ENCODE measurements at regions not wholly inside any gene's neighbourhood (a gene's known extent, or its start where the extent isn't known, plus 50 kb on each side); places are given as distances from the start of the nearest gene placed in this dataset.

GRCh38 chr15:70339571-70340493, 242.1 kb upstream of the TLE3 start:
- DNase-seq (ENCODE audit: low spot score in 2 of 2), result no peak
- ATAC-seq, result no peak
- Mint-ChIP-seq H3K9me3 (peaks cover 9 to 13% of the 10 kb centered on the region in 2 donors), H3K27ac (no peak overlapping the region), H3K36me3 (peaks cover 7 to 9% of the 10 kb centered on the region in 2 donors)

GRCh38 chr15:70337277-70338186, 239.8 kb upstream of the TLE3 start:
- H3K36me3 Mint-ChIP-seq, result peaks cover 7 to 20% of the 10 kb centered on the region in 2 donors
- H3K27ac Mint-ChIP-seq, result peak overlapping the region in 1 of 2 donors; percentile 37
- peaks cover 20 to 22% of the 10 kb centered on the region in 2 donors for H3K9me3 Mint-ChIP-seq
- ATAC-seq (no peak), DNase-seq (ENCODE audit: low spot score in 2 of 2) (no peak)

- H3K36me3 Mint-ChIP-seq, result peaks cover 7 to 20% of the 10 kb centered on the region in 2 donors
- H3K9me3 Mint-ChIP-seq, result peaks cover 22 to 24% of the 10 kb centered on the region in 2 donors
- H3K27ac Mint-ChIP-seq, result no peak overlapping the region
- no peak for DNase-seq (ENCODE audit: low spot score in 2 of 2)
- no peak for ATAC-seq
Observed at GRCh38 chr15:70336425-70337009, 238.8 kb upstream of the TLE3 start.

GRCh38 chr15:70334286-70334685, 236.6 kb upstream of the TLE3 start:
- DNase-seq (ENCODE audit: low spot score in 2 of 2) (no peak), ATAC-seq (no peak)
- no peak overlapping the region for H3K27ac Mint-ChIP-seq
- peaks cover 7 to 20% of the 10 kb centered on the region in 2 donors for H3K36me3 Mint-ChIP-seq
- H3K9me3 Mint-ChIP-seq, result peaks cover 22 to 30% of the 10 kb centered on the region in 2 donors

GRCh38 chr15:70329179-70329578, 231.5 kb upstream of the TLE3 start:
- no peak for ATAC-seq
- H3K36me3 Mint-ChIP-seq, result peaks cover 0 to 6% of the 10 kb centered on the region in 2 donors
- no peak overlapping the region for H3K27ac Mint-ChIP-seq
- peaks cover 5 to 17% of the 10 kb centered on the region in 2 donors for H3K9me3 Mint-ChIP-seq
- no peak for DNase-seq (ENCODE audit: low spot score in 2 of 2)

GRCh38 chr15:70328679-70329115, 231.0 kb upstream of the TLE3 start:
- Mint-ChIP-seq H3K36me3 (peaks cover 0 to 2% of the 10 kb centered on the region in 2 donors), H3K27ac (no peak overlapping the region), H3K9me3 (peaks cover 2 to 14% of the 10 kb centered on the region in 2 donors)
- ATAC-seq, result no peak
- DNase-seq (ENCODE audit: low spot score in 2 of 2), result no peak

GRCh38 chr15:70327856-70328678, 230.3 kb upstream of the TLE3 start:
- ATAC-seq (no peak), DNase-seq (ENCODE audit: low spot score in 2 of 2) (no peak)
- no peaks in the 10 kb centered on the region for H3K36me3 Mint-ChIP-seq
- peaks cover 0 to 11% of the 10 kb centered on the region in 2 donors for H3K9me3 Mint-ChIP-seq
- H3K27ac Mint-ChIP-seq, result no peak overlapping the region

GRCh38 chr15:70327328-70327855, 229.7 kb upstream of the TLE3 start:
- no peak for DNase-seq (ENCODE audit: low spot score in 2 of 2)
- Mint-ChIP-seq H3K27ac (no peak overlapping the region), H3K9me3 (peaks cover 0 to 9% of the 10 kb centered on the region in 2 donors), H3K36me3 (no peaks in the 10 kb centered on the region)
- ATAC-seq, result no peak

- no peaks in the 10 kb centered on the region for H3K36me3 Mint-ChIP-seq
- H3K27ac Mint-ChIP-seq, result no peak overlapping the region
- DNase-seq (ENCODE audit: low spot score in 2 of 2) (no peak), ATAC-seq (no peak)
- no peaks in the 10 kb centered on the region for H3K9me3 Mint-ChIP-seq
Observed at GRCh38 chr15:70324001-70324974, 226.6 kb upstream of the TLE3 start.

- no peak for ATAC-seq
- H3K9me3 Mint-ChIP-seq, result no peaks in the 10 kb centered on the region
- no peak for DNase-seq (ENCODE audit: low spot score in 2 of 2)
- no peak overlapping the region for H3K27ac Mint-ChIP-seq
- no peaks in the 10 kb centered on the region for H3K36me3 Mint-ChIP-seq
Observed at GRCh38 chr15:70323111-70323851, 225.6 kb upstream of the TLE3 start.

- H3K27ac Mint-ChIP-seq, result no peak overlapping the region
Observed at GRCh38 chr15:70322051-70322668, 224.4 kb upstream of the TLE3 start.

GRCh38 chr15:70321172-70321819, 223.6 kb upstream of the TLE3 start:
- ATAC-seq, result no peak

More at GRCh38 chr15:70322051-70322668, 224.4 kb upstream of the TLE3 start:
- Mint-ChIP-seq H3K36me3 (no peaks in the 10 kb centered on the region), H3K9me3 (no peaks in the 10 kb centered on the region)
- ATAC-seq, result no peak
- no peak for DNase-seq (ENCODE audit: low spot score in 2 of 2)

GRCh38 chr15:70320482-70320881, 222.8 kb upstream of the TLE3 start:
- Mint-ChIP-seq H3K36me3 (no peaks in the 10 kb centered on the region), H3K27ac (no peak overlapping the region), H3K9me3 (no peaks in the 10 kb centered on the region)
- ATAC-seq (no peak), DNase-seq (ENCODE audit: low spot score in 2 of 2) (no peak)

More at GRCh38 chr15:70321172-70321819, 223.6 kb upstream of the TLE3 start:
- no peak for DNase-seq (ENCODE audit: low spot score in 2 of 2)
- no peaks in the 10 kb centered on the region for H3K36me3 Mint-ChIP-seq
- no peak overlapping the region for H3K27ac Mint-ChIP-seq
- H3K9me3 Mint-ChIP-seq, result no peaks in the 10 kb centered on the region
